CD4-positive, alpha-beta memory T cell (primary cell): ENCODE measurements at regions not wholly inside any gene's neighbourhood (a gene's known extent, or its start where the extent isn't known, plus 50 kb on each side); places are given as distances from the start of the nearest gene placed in this dataset.
"Not testable (repeated sequence)": the region's sequence is repeated elsewhere in the genome, so short reads cannot be mapped to it uniquely, and the experiment has no call there.

ENCODE experiments used
- CTCF ChIA-PET: fragments of 350-600 bp; sonication (Branson Sonifier 250); formaldehyde crosslinking; loops from one replicate; lab custom pipeline; 2021; ENCODE audit warnings: inconsistent platforms; ENCODE audit not compliant: partially characterized antibody; lab: Charles Lee
- POLR2A ChIA-PET: fragments of 350-600 bp; sonication (Branson Sonifier 250); formaldehyde crosslinking; loops from one replicate; lab custom pipeline; 2021; ENCODE audit not compliant: partially characterized antibody; lab: Charles Lee
- DNase-seq, 5 donors: peaks; one replicate each; pipeline versions ENCODE4 v3.0.0 to v3.0.0-alpha.2; 2020 to 2022; ENCODE audit warnings: mixed read lengths in 1 of 5
- H3K27ac ChIP-seq: one replicate; pipeline ENCODE4 v1.7.0; 2013; ENCODE audit warnings: low read depth, low read length
- H3K27me3 ChIP-seq: 2 replicates; pipeline ENCODE4 v1.7.0; 2013; ENCODE audit warnings: mild to moderate bottlenecking, low read length, moderate library complexity; ENCODE audit not compliant: insufficient read depth
- H3K36me3 ChIP-seq: 2 replicates; pipeline ENCODE4 v1.7.0; 2013; ENCODE audit warnings: mild to moderate bottlenecking, low read length, moderate library complexity; ENCODE audit not compliant: insufficient read depth
- H3K4me1 ChIP-seq: 2 replicates; pipeline ENCODE4 v1.7.0; 2013; ENCODE audit warnings: mild to moderate bottlenecking, low read length, moderate library complexity; ENCODE audit not compliant: insufficient read depth
- H3K4me3 ChIP-seq, 2 donors: one replicate each; pipeline ENCODE4 v1.7.0; 2013; ENCODE audit warnings: low read length in 2 of 2, mild to moderate bottlenecking in 1 of 2
- H3K9me3 ChIP-seq, 2 donors: one replicate each; pipeline ENCODE4 v1.7.0; 2013; ENCODE audit warnings: low read length in 2 of 2, control low read depth in 1 of 2; ENCODE audit not compliant: control insufficient read depth in 1 of 2
- H3K27ac Mint-ChIP-seq, 7 donors: one replicate each; pipeline ENCODE4 v1.8.0; 2020 to 2021; ENCODE audit warnings: mixed read lengths in 7 of 7, mild to moderate bottlenecking in 6 of 7, inconsistent platforms in 3 of 7, moderate library complexity in 3 of 7
- H3K27me3 Mint-ChIP-seq, 2 donors: one replicate each; pipeline ENCODE4 v1.8.0; 2020 to 2021; ENCODE audit warnings: mixed read lengths in 2 of 2
- H3K36me3 Mint-ChIP-seq, 2 donors: one replicate each; pipeline ENCODE4 v1.8.0; 2020 to 2021; ENCODE audit warnings: mixed read lengths in 2 of 2, inconsistent platforms in 1 of 2, mild to moderate bottlenecking in 1 of 2
- H3K4me1 Mint-ChIP-seq, 4 donors: one replicate each; pipeline ENCODE4 v1.8.0; 2020 to 2021; ENCODE audit warnings: mixed read lengths in 4 of 4, mild to moderate bottlenecking in 1 of 4
- H3K4me3 Mint-ChIP-seq, 8 donors: one replicate each; pipeline ENCODE4 v1.8.0; 2020 to 2021; ENCODE audit warnings: mixed read lengths in 8 of 8, mild to moderate bottlenecking in 7 of 8, moderate library complexity in 6 of 8, inconsistent platforms in 3 of 8
- H3K9me3 Mint-ChIP-seq, 8 donors: one replicate each; pipeline ENCODE4 v1.8.0; 2020 to 2021; ENCODE audit warnings: mixed read lengths in 8 of 8, mild to moderate bottlenecking in 5 of 8, inconsistent platforms in 3 of 8, moderate library complexity in 1 of 8
- intact Hi-C: fragments of 100-400 bp; cut with micrococcal nuclease; formaldehyde crosslinking; loops from one replicate; pipeline ENCODE4 v1.15.1; 2023

GRCh38 chr2:176427549-176427948, 158.3 kb downstream of the MTX2 start:
- Mint-ChIP-seq H3K27ac (no peak overlapping the region), H3K9me3 (peaks cover 0 to 4% (median 0%) of the 10 kb centered on the region in 8 donors), H3K4me1 (no peaks in the 10 kb centered on the region), H3K4me3 (no peak overlapping the region), H3K36me3 (no peaks in the 10 kb centered on the region), H3K27me3 (peaks cover 8 to 12% of the 10 kb centered on the region in 2 donors)
- no peaks in the 10 kb centered on the region for H3K4me1 ChIP-seq
- H3K9me3 ChIP-seq: no peaks in the 10 kb centered on the region
- H3K27me3 ChIP-seq: no peaks in the 10 kb centered on the region
- ChIA-PET POLR2A (no interaction called here), CTCF (interaction anchor here (0.7 kb wide), 1 partner anchor 9 kb away, joined by 3 read pairs; no protein-coding TSS in a partner anchor)
- H3K27ac ChIP-seq: no peak overlapping the region
- no peak for DNase-seq
- no peak overlapping the region for H3K4me3 ChIP-seq
- intact Hi-C loops: no loop called here
- no peaks in the 10 kb centered on the region for H3K36me3 ChIP-seq

- H3K4me1 ChIP-seq, H3K27ac ChIP-seq, DNase-seq, H3K36me3 Mint-ChIP-seq, H3K27ac Mint-ChIP-seq, POLR2A ChIA-PET, H3K9me3 Mint-ChIP-seq, H3K4me3 ChIP-seq, intact Hi-C loops, H3K4me3 Mint-ChIP-seq, H3K27me3 ChIP-seq, H3K9me3 ChIP-seq, H3K36me3 ChIP-seq, H3K27me3 Mint-ChIP-seq, H3K4me1 Mint-ChIP-seq, CTCF ChIA-PET: not testable (repeated sequence)
Measured at GRCh38 chr2:176428944-176429469, 159.8 kb downstream of the MTX2 start.

- H3K27ac ChIP-seq: no peak overlapping the region
- H3K4me1 ChIP-seq: no peaks in the 10 kb centered on the region
- H3K36me3 ChIP-seq: no peaks in the 10 kb centered on the region
- DNase-seq: no peak
- intact Hi-C loops: no loop called here
- no peaks in the 10 kb centered on the region for H3K4me1 Mint-ChIP-seq
- H3K27me3 Mint-ChIP-seq: peaks cover 9 to 16% of the 10 kb centered on the region in 2 donors
- peaks cover 0 to 5% (median 4%) of the 10 kb centered on the region in 8 donors for H3K9me3 Mint-ChIP-seq
- CTCF ChIA-PET: interaction anchor here (1.1 kb wide), 1 partner anchor 23 kb away, joined by 3 read pairs; no protein-coding TSS in a partner anchor
- POLR2A ChIA-PET: no interaction called here
- H3K36me3 Mint-ChIP-seq: no peaks in the 10 kb centered on the region
- no peak overlapping the region for H3K27ac Mint-ChIP-seq
- no peak overlapping the region for H3K4me3 Mint-ChIP-seq
- H3K27me3 ChIP-seq: no peaks in the 10 kb centered on the region
- no peak overlapping the region for H3K4me3 ChIP-seq
- H3K9me3 ChIP-seq: no peaks in the 10 kb centered on the region
Measured at GRCh38 chr2:176432434-176432833, 163.2 kb downstream of the MTX2 start.

GRCh38 chr2:176435729-176436128, 166.5 kb downstream of the MTX2 start:
- Mint-ChIP-seq H3K4me3 (no peak overlapping the region), H3K9me3 (peaks cover 0 to 5% (median 4%) of the 10 kb centered on the region in 8 donors), H3K4me1 (no peaks in the 10 kb centered on the region), H3K36me3 (no peaks in the 10 kb centered on the region), H3K27ac (no peak overlapping the region), H3K27me3 (peaks cover 10 to 17% of the 10 kb centered on the region in 2 donors)
- no peak for DNase-seq
- no peak overlapping the region for H3K27ac ChIP-seq
- no peaks in the 10 kb centered on the region for H3K9me3 ChIP-seq
- no peaks in the 10 kb centered on the region for H3K27me3 ChIP-seq
- intact Hi-C loops: no loop called here
- no peaks in the 10 kb centered on the region for H3K4me1 ChIP-seq
- H3K4me3 ChIP-seq: no peak overlapping the region
- ChIA-PET CTCF (interaction anchor here (1.5 kb wide), 1 partner anchor 19 kb away, joined by 6 read pairs; no protein-coding TSS in a partner anchor), POLR2A (no interaction called here)
- H3K36me3 ChIP-seq: no peaks in the 10 kb centered on the region

GRCh38 chr2:176443946-176444345, 174.7 kb downstream of the MTX2 start:
- Histone ChIP-seq H3K27me3 (no peaks in the 10 kb centered on the region), H3K4me3 (no peak overlapping the region), H3K9me3 (no peaks in the 10 kb centered on the region), H3K36me3 (no peaks in the 10 kb centered on the region), H3K27ac (no peak overlapping the region), H3K4me1 (no peaks in the 10 kb centered on the region)
- H3K4me3 Mint-ChIP-seq: no peak overlapping the region
- H3K36me3 Mint-ChIP-seq: no peaks in the 10 kb centered on the region
- peaks cover 3 to 4% of the 10 kb centered on the region in 2 donors for H3K27me3 Mint-ChIP-seq
- H3K9me3 Mint-ChIP-seq: no peaks in the 10 kb centered on the region
- CTCF ChIA-PET: interaction anchor here (0.7 to 5.9 kb wide), 3 partner anchors 12 to 326 kb away, joined by 3 to 71 read pairs (median 6); no protein-coding TSS in a partner anchor
- H3K4me1 Mint-ChIP-seq: peaks cover 0 to 8% (median 0%) of the 10 kb centered on the region in 4 donors
- POLR2A ChIA-PET: no interaction called here
- intact Hi-C loops: no loop called here
- DNase-seq: no peak
- H3K27ac Mint-ChIP-seq: no peak overlapping the region

- Histone ChIP-seq H3K9me3 (no peaks in the 10 kb centered on the region), H3K4me1 (no peaks in the 10 kb centered on the region), H3K36me3 (no peaks in the 10 kb centered on the region), H3K27me3 (no peaks in the 10 kb centered on the region), H3K27ac (no peak overlapping the region), H3K4me3 (no peak overlapping the region)
- ChIA-PET POLR2A (no interaction called here), CTCF (interaction anchor here (1.2 to 5.9 kb wide), 3 partner anchors 10 to 319 kb away, joined by 3 to 71 read pairs (median 11); no protein-coding TSS in a partner anchor)
- H3K4me1 Mint-ChIP-seq: peaks cover 0 to 8% (median under 1%) of the 10 kb centered on the region in 4 donors
- intact Hi-C loops: no loop called here
- no peaks in the 10 kb centered on the region for H3K36me3 Mint-ChIP-seq
- no peak for DNase-seq
- H3K27me3 Mint-ChIP-seq: peaks cover 5 to 6% of the 10 kb centered on the region in 2 donors
- H3K4me3 Mint-ChIP-seq: no peak overlapping the region
- H3K9me3 Mint-ChIP-seq: no peaks in the 10 kb centered on the region
- H3K27ac Mint-ChIP-seq: no peak overlapping the region
Measured at GRCh38 chr2:176445956-176446355, 176.7 kb downstream of the MTX2 start.

GRCh38 chr2:176446718-176447414, 177.6 kb downstream of the MTX2 start:
- Mint-ChIP-seq H3K27ac (no peak overlapping the region), H3K36me3 (no peaks in the 10 kb centered on the region), H3K9me3 (no peaks in the 10 kb centered on the region), H3K4me3 (no peak overlapping the region), H3K4me1 (peaks cover 0 to 8% (median under 1%) of the 10 kb centered on the region in 4 donors), H3K27me3 (peaks cover 5 to 6% of the 10 kb centered on the region in 2 donors)
- ChIA-PET CTCF (interaction anchor here (0.9 to 5.9 kb wide), 4 partner anchors 9 to 320 kb away, joined by 3 to 71 read pairs (median 7); no protein-coding TSS in a partner anchor), POLR2A (no interaction called here)
- Histone ChIP-seq H3K9me3 (no peaks in the 10 kb centered on the region), H3K27ac (no peak overlapping the region), H3K4me3 (no peak overlapping the region), H3K27me3 (no peaks in the 10 kb centered on the region), H3K4me1 (no peaks in the 10 kb centered on the region), H3K36me3 (no peaks in the 10 kb centered on the region)
- no peak for DNase-seq
- intact Hi-C loops: no loop called here
